K562 (cell line): ENCODE measurements at regions not wholly inside any gene's neighbourhood (a gene's known extent, or its start where the extent isn't known, plus 50 kb on each side); places are given as distances from the start of the nearest gene placed in this dataset.

Experiments
- ATAC-seq: fragments of 200-7000 bp; cut with Tn5 transposase; 3 replicates; pipeline ENCODE4 v1.9.1; 2020; ENCODE audit warnings: moderate library complexity
- BruUV-seq: library from RNA; stranded (reverse); fragments of 400-500 nt; replicated peaks from 2 replicates; lab custom pipeline; 2021; lab: Mats Ljungman, UMichigan
- CTCF ChIA-PET: fragments of 300-600 bp; formaldehyde crosslinking; extraction: SDS; loops from one replicate; lab custom pipeline; 2021; ENCODE audit warnings: low intra/inter-chr PET ratio; lab: Yijun Ruan, JAX
- POLR2A ChIA-PET: fragments of 300-600, 350-650 bp; sonication (Branson Sonifier 250); formaldehyde crosslinking; extraction: SDS; loops from one replicate; lab custom pipeline; 2021; ENCODE audit warnings: antibody characterized with exemption, inconsistent platforms; lab: Yijun Ruan, JAX
- DNase-seq, 4 experiments: peaks; one replicate each; pipeline versions ENCODE4 v3.0.0 to v3.0.0-alpha.2; 2011 to 2018; ENCODE audit warnings: low spot score in 3 of 4, mixed read lengths in 3 of 4; ENCODE audit errors: extremely low read depth in 1 of 4
- FAIRE-seq: peaks from 2 replicates; lab custom pipeline; 2011; peaks lifted over from hg19 to GRCh38; lab: Jason Lieb, UNC
- H2AFZ ChIP-seq: 2 replicates; pipeline ENCODE4 v1.6.0; 2011; ENCODE audit warnings: low read depth, low read length, control low read depth, inconsistent platforms
- H3K27ac ChIP-seq: fragments of 200-600 bp; 3 replicates; pipeline ENCODE4 v1.8.0; 2011; ENCODE audit warnings: low read depth, mild to moderate bottlenecking, control low read depth, inconsistent platforms, low read length, moderate library complexity, mixed read lengths; ENCODE audit errors: extremely low read depth
- H3K27me3 ChIP-seq, 2 experiments: fragments of 300-600 bp in 1 of 2; 2 replicates in 1 of 2; 3 replicates in 1 of 2; pipeline versions ENCODE4 v1.6.0 to v1.8.0; 2011; ENCODE audit warnings: inconsistent platforms in 2 of 2, low read length in 2 of 2, mild to moderate bottlenecking in 1 of 2, mixed read lengths in 1 of 2, moderate library complexity in 1 of 2; ENCODE audit not compliant: control insufficient read depth in 2 of 2, insufficient read depth in 2 of 2
- H3K36me3 ChIP-seq: fragments of 300-600 bp; 3 replicates; pipeline ENCODE4 v1.8.0; 2011; ENCODE audit warnings: mild to moderate bottlenecking, low read length, inconsistent platforms; ENCODE audit not compliant: control insufficient read depth, insufficient read depth
- H3K4me1 ChIP-seq, 2 experiments: fragments of 200-600 bp in 1 of 2; replicated peaks in 1 of 2; 2 replicates in 1 of 2; 3 replicates in 1 of 2; pipeline versions ENCODE4 v1.5.1 to v1.8.0; 2011; ENCODE audit warnings: inconsistent platforms in 2 of 2, low read length in 2 of 2, mild to moderate bottlenecking in 1 of 2, mixed read lengths in 1 of 2, moderate library complexity in 1 of 2; ENCODE audit not compliant: control insufficient read depth in 2 of 2, insufficient read depth in 2 of 2
- H3K4me2 ChIP-seq: 2 replicates; pipeline ENCODE4 v1.6.1; 2011; ENCODE audit warnings: low read length, control low read depth, inconsistent platforms, mixed read lengths; ENCODE audit not compliant: insufficient read depth
- H3K4me3 ChIP-seq: fragments of 200-600 bp; sonication (generic), shearing (Covaris generic); 2 replicates; pipeline ENCODE4 v1.5.1; 2016; ENCODE audit warnings: control low read depth, inconsistent platforms
- H3K79me2 ChIP-seq: fragments of 200-600 bp; 3 replicates; pipeline ENCODE4 v1.8.0; 2011; ENCODE audit warnings: low read length, inconsistent platforms; ENCODE audit not compliant: control insufficient read depth, insufficient read depth
- H3K9ac ChIP-seq, 2 experiments: 2 replicates each; pipeline versions ENCODE4 v1.6.0 to v1.6.1; 2011; ENCODE audit warnings: low read depth in 2 of 2, low read length in 2 of 2, control low read depth in 1 of 2, inconsistent platforms in 1 of 2, mild to moderate bottlenecking in 1 of 2, mixed read lengths in 1 of 2; ENCODE audit not compliant: insufficient read depth in 1 of 2
- H3K9me1 ChIP-seq: one replicate; pipeline ENCODE4 v1.6.0; 2011; ENCODE audit warnings: inconsistent platforms, mild to moderate bottlenecking, low read length, moderate library complexity; ENCODE audit not compliant: control insufficient read depth, insufficient read depth
- H3K9me3 ChIP-seq: replicated peaks from 2 replicates; pipeline ENCODE4 v1.5.1; 2011; ENCODE audit warnings: low read depth, low read length, inconsistent platforms; ENCODE audit not compliant: control insufficient read depth, insufficient read depth
- H4K20me1 ChIP-seq: replicated peaks from 2 replicates; pipeline ENCODE4 v1.6.1; 2011; ENCODE audit warnings: low read length, inconsistent platforms, mixed read lengths; ENCODE audit not compliant: control insufficient read depth, insufficient read depth
- AFF4 ChIP-seq: sonication (generic); formaldehyde crosslinking; IDR thresholded peaks from 2 replicates; pipeline ENCODE4 v1.8.0; 2023; ENCODE audit warnings: mild to moderate bottlenecking, missing genetic modification reagents
- DEAF1 ChIP-seq: fragments of 450-650 bp; formaldehyde crosslinking; IDR thresholded peaks from 2 replicates; pipeline ENCODE4 v1.4.0; 2020; ENCODE audit warnings: mild to moderate bottlenecking, moderate library complexity
- EP300 ChIP-seq: IDR thresholded peaks from 2 replicates; pipeline ENCODE4 v1.6.1; 2012; ENCODE audit warnings: low read length, improper control_type of control experiment
- ESRRB ChIP-seq: fragments of 250-450 bp; sonication (Bioruptor Pico); IDR thresholded peaks from 2 replicates; pipeline ENCODE4 v1.5.0; 2020; ENCODE audit warnings: mild to moderate bottlenecking, moderate library complexity, borderline replicate concordance
- MCM2 ChIP-seq: fragments of 450-650 bp; IDR thresholded peaks from 2 replicates; pipeline ENCODE4 v1.6.1; 2017; ENCODE audit warnings: low read depth, mild to moderate bottlenecking
- SMARCC2 ChIP-seq: fragments of 450-650 bp; IDR thresholded peaks from 2 replicates; pipeline ENCODE4 v1.6.1; 2017; ENCODE audit warnings: antibody characterized with exemption, moderate library complexity, mild to moderate bottlenecking, low read depth
- SREBF2 ChIP-seq: sonication (generic); formaldehyde crosslinking; IDR thresholded peaks from 2 replicates; pipeline ENCODE4 v1.4.0; 2020; ENCODE audit warnings: mild to moderate bottlenecking, missing genetic modification reagents
- TRIM28 ChIP-seq: fragments of 450-650 bp; IDR thresholded peaks from 2 replicates; pipeline ENCODE4 v1.6.1; 2017
- ZNF449 ChIP-seq: fragments of 250-450 bp; sonication (Bioruptor Pico); IDR thresholded peaks from 2 replicates; pipeline ENCODE4 v1.8.0; 2022; ENCODE audit warnings: moderate library complexity, mild to moderate bottlenecking, inconsistent platforms
- WGBS: fragments of 100-300 bp; shearing (Covaris generic); methylation state at CpG from one replicate; pipeline ENCODE4 v1.1.6; 2016; ENCODE audit warnings: low coverage, mixed read lengths; ENCODE audit not compliant: insufficient coverage; ENCODE audit errors: missing lambda C conversion rate; 5-methylcytosine and 5-hydroxymethylcytosine counted together
- in situ Hi-C: fragments of 300-500 bp; cut with MboI; formaldehyde crosslinking; loops from 4 replicates; pipeline ENCODE4 v1.15.0; 2018; ENCODE audit warnings: inconsistent platforms, mixed read lengths
- intact Hi-C: fragments of 100-400 bp; cut with micrococcal nuclease; formaldehyde crosslinking; loops from 2 replicates; pipeline ENCODE4 v1.14.2; 2022

- FAIRE-seq: peak; percentile 44
- no peaks in the 10 kb centered on the region for H3K36me3 ChIP-seq
- H4K20me1 ChIP-seq: no peaks in the 10 kb centered on the region; the same call in 1 of the 2 replicates
- no peak for DNase-seq
- peaks cover 0 to 4% of the 10 kb centered on the region in 2 experiments; a peak in 1 of 5 replicates for H3K4me1 ChIP-seq
- in situ Hi-C loops: no loop called here
- no TSS peak for BruUV-seq
- no peak overlapping the region for H2AFZ ChIP-seq
- intact Hi-C loops: no loop called here
- POLR2A ChIA-PET: interaction anchor here (0.6 to 2.0 kb wide), 5 partner anchors 9 to 26 kb away, joined by 3 to 5 read pairs (median 4); no protein-coding TSS in a partner anchor
- H3K27me3 ChIP-seq: peaks cover 34 to 69% of the 10 kb centered on the region in 2 experiments; a peak in 4 of 5 replicates
- WGBS: 1% methylated on average over 18 of the region's 18 CpGs
- no peak overlapping the region for H3K4me3 ChIP-seq
- no peak overlapping the region for H3K4me2 ChIP-seq
- no peak overlapping the region for H3K9ac ChIP-seq
- no peaks in the 10 kb centered on the region for H3K9me3 ChIP-seq
- CTCF ChIA-PET: no interaction called here
- H3K27ac ChIP-seq: no peak overlapping the region
- no peaks in the 10 kb centered on the region for H3K9me1 ChIP-seq
- H3K79me2 ChIP-seq: no peaks in the 10 kb centered on the region
- no peak for ATAC-seq
- TF ChIP-seq EP300: no peak
- no peak for TF ChIP-seq TRIM28
- TF ChIP-seq MCM2: no peak
- TF ChIP-seq SMARCC2: no peak
- no peak for TF ChIP-seq DEAF1 (CRISPR knock-in tag)
- no peak for TF ChIP-seq ESRRB (CRISPR knock-in tag)
- no peak for TF ChIP-seq SREBF2
- TF ChIP-seq AFF4 (CRISPR knock-in tag): no peak
- TF ChIP-seq ZNF449 (CRISPR knock-in tag): no peak
These were observed 90.1 kb upstream of the AFDN start for GRCh38 chr6:167736486-167737204.
